Tibial nerve (tissue), 4 donors: ENCODE measurements at regions not wholly inside any gene's neighbourhood (a gene's known extent, or its start where the extent isn't known, plus 50 kb on each side); places are given as distances from the start of the nearest gene placed in this dataset.

ENCODE experiments used
- CTCF ChIP-seq, 5 experiments: fragments of 200-600 bp in 3 of 5; fragments of 450-650 bp in 2 of 5; sonication (generic) in 3 of 5; IDR thresholded peaks; one replicate each; pipeline ENCODE4 v1.5.1; 2016 to 2019; ENCODE audit warnings: antibody characterized with exemption in 5 of 5, mild to moderate bottlenecking in 3 of 5, moderate library complexity in 2 of 5
- EP300 ChIP-seq, 2 donors: sonication (generic); formaldehyde crosslinking; IDR thresholded peaks; one replicate each; pipeline ENCODE4 v1.6.1; 2017; ENCODE audit warnings: antibody characterized with exemption in 2 of 2, mild to moderate bottlenecking in 1 of 2

GRCh38 chr4:145278341-145279121, 98.1 kb upstream of the OTUD4 start:
- no peak for TF ChIP-seq CTCF (IDR thresholded peaks at IDR 0.05)
- no peak for TF ChIP-seq EP300 (IDR thresholded peaks at IDR 0.05)
